PC-3 (cell line): ENCODE measurements at regions not wholly inside any gene's neighbourhood (a gene's known extent, or its start where the extent isn't known, plus 50 kb on each side); places are given as distances from the start of the nearest gene placed in this dataset.

Experiments used
- ATAC-seq: fragments of 200-7000 bp; cut with Tn5 transposase; 2 replicates; pipeline ENCODE4 v1.9.1; 2020; ENCODE audit warnings: mild to moderate bottlenecking, moderate library complexity
- BruUV-seq: library from RNA; stranded (reverse); fragments of 400-500 nt; replicated peaks from 2 replicates; lab custom pipeline; 2021; lab: Mats Ljungman, UMichigan
- CTCF ChIA-PET: fragments of 300-600 bp; sonication (Branson Sonifier 250); formaldehyde crosslinking; loops from one replicate; lab custom pipeline; 2022; ENCODE audit warnings: antibody characterized with exemption; lab: Charles Lee
- POLR2A ChIA-PET: fragments of 300-600 bp; sonication (Branson Sonifier 250); formaldehyde crosslinking; loops from one replicate; lab custom pipeline; 2022; ENCODE audit warnings: antibody characterized with exemption; ENCODE audit not compliant: unreplicated experiment; lab: Charles Lee
- DNase-seq: peaks from one replicate; pipeline ENCODE4 v3.0.0-alpha.2; 2015
- H2AFZ ChIP-seq: fragments of 300-600 bp; sonication (generic); 2 replicates; pipeline ENCODE4 v1.6.0; 2016; ENCODE audit warnings: antibody characterized with exemption, low read length
- H3F3A ChIP-seq: fragments of 300-600 bp; sonication (generic); one replicate; pipeline ENCODE4 v1.6.0; 2017; ENCODE audit warnings: antibody characterized with exemption, low read length, control low read depth, mild to moderate bottlenecking; ENCODE audit not compliant: unreplicated experiment
- H3K27ac ChIP-seq: fragments of 300-600 bp; sonication (generic); 2 replicates; pipeline ENCODE4 v1.5.1; 2016; ENCODE audit warnings: mild to moderate bottlenecking, low read length
- H3K27me3 ChIP-seq: fragments of 300-600 bp; sonication (generic); 2 replicates; pipeline ENCODE4 v1.6.1; 2016; ENCODE audit warnings: low read length, mixed read lengths
- H3K36me3 ChIP-seq: fragments of 300-600 bp; sonication (generic); 2 replicates; pipeline ENCODE4 v1.6.1; 2016; ENCODE audit warnings: low read depth, mixed run types, low read length, mixed read lengths
- H3K4me1 ChIP-seq: fragments of 300-600 bp; sonication (generic); 2 replicates; pipeline ENCODE4 v1.5.1; 2016; ENCODE audit warnings: low read length; ENCODE audit not compliant: insufficient read depth
- H3K4me2 ChIP-seq: fragments of 300-600 bp; sonication (generic); 2 replicates; pipeline ENCODE4 v1.6.0; 2016; ENCODE audit warnings: low read length
- H3K4me3 ChIP-seq: fragments of 300-600 bp; sonication (generic); 2 replicates; pipeline ENCODE4 v1.5.1; 2016; ENCODE audit warnings: mild to moderate bottlenecking, low read length, mixed read lengths
- H3K79me2 ChIP-seq: fragments of 300-600 bp; sonication (generic); 2 replicates; pipeline ENCODE4 v1.6.1; 2017; ENCODE audit warnings: low read length, mixed read lengths
- H3K9ac ChIP-seq: fragments of 300-600 bp; sonication (generic); 2 replicates; pipeline ENCODE4 v1.6.0; 2016; ENCODE audit warnings: mild to moderate bottlenecking, low read length
- H3K9me2 ChIP-seq: fragments of 300-600 bp; sonication (generic); replicated peaks from 2 replicates; pipeline ENCODE4 v1.6.1; 2016; ENCODE audit warnings: mixed run types, low read length, mixed read lengths
- H3K9me3 ChIP-seq: fragments of 300-600 bp; sonication (generic); 2 replicates; pipeline ENCODE4 v1.6.1; 2016; ENCODE audit warnings: low read length, mixed read lengths
- H4K20me1 ChIP-seq: fragments of 300-600 bp; sonication (generic); 2 replicates; pipeline ENCODE4 v1.6.1; 2016; ENCODE audit warnings: low read length, mixed read lengths
- EZH2 ChIP-seq: fragments of 300-600 bp; sonication (generic); IDR thresholded peaks from one replicate; pipeline ENCODE4 v1.6.1; 2017; ENCODE audit warnings: antibody characterized with exemption, mild to moderate bottlenecking, low read length; ENCODE audit not compliant: unreplicated experiment
- EZH2phosphoT487 ChIP-seq: fragments of 300-600 bp; sonication (generic); IDR thresholded peaks from 2 replicates; pipeline ENCODE4 v1.6.1; 2018; ENCODE audit warnings: mild to moderate bottlenecking, antibody characterized with exemption, low read length, borderline replicate concordance
- intact Hi-C: fragments of 100-400 bp; cut with micrococcal nuclease; formaldehyde crosslinking; loops from 2 replicates; pipeline ENCODE4 v1.9.0; 2023
- TF ChIP-seq, protein P1 (sequence below): fragments of 300-600 bp; sonication (generic); conservative IDR thresholded peaks from 2 replicates; pipeline ENCODE4 v1.5.1; 2017; ENCODE audit warnings: antibody characterized with exemption, low read depth, mild to moderate bottlenecking, low read length

GRCh38 chr1:65504263-65504662 lies 83.8 kb downstream of the LEPR start:
- Histone ChIP-seq H3K9me3 (no peaks in the 10 kb centered on the region), H3K4me1 (no peaks in the 10 kb centered on the region), H3K79me2 (no peaks in the 10 kb centered on the region), H3K9ac (no peak overlapping the region), H3K27ac (no peak overlapping the region), H2AFZ (no peak overlapping the region), H3K27me3 (peaks cover 69% of the 10 kb centered on the region), H4K20me1 (no peaks in the 10 kb centered on the region), H3F3A (no peaks in the 10 kb centered on the region), H3K4me3 (no peak overlapping the region), H3K4me2 (no peak overlapping the region), H3K36me3 (no peaks in the 10 kb centered on the region), H3K9me2 (no peaks in the 10 kb centered on the region)
- BruUV-seq: no TSS peak
- TF ChIP-seq, protein P1, sequence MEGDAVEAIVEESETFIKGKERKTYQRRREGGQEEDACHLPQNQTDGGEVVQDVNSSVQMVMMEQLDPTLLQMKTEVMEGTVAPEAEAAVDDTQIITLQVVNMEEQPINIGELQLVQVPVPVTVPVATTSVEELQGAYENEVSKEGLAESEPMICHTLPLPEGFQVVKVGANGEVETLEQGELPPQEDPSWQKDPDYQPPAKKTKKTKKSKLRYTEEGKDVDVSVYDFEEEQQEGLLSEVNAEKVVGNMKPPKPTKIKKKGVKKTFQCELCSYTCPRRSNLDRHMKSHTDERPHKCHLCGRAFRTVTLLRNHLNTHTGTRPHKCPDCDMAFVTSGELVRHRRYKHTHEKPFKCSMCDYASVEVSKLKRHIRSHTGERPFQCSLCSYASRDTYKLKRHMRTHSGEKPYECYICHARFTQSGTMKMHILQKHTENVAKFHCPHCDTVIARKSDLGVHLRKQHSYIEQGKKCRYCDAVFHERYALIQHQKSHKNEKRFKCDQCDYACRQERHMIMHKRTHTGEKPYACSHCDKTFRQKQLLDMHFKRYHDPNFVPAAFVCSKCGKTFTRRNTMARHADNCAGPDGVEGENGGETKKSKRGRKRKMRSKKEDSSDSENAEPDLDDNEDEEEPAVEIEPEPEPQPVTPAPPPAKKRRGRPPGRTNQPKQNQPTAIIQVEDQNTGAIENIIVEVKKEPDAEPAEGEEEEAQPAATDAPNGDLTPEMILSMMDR: no peak
- TF ChIP-seq EZH2: no peak
- TF ChIP-seq EZH2phosphoT487: no peak
- ChIA-PET CTCF (no interaction called here), POLR2A (no interaction called here)
- intact Hi-C loops: no loop called here
- DNase-seq: no peak
- ATAC-seq: no peak

DNA sequence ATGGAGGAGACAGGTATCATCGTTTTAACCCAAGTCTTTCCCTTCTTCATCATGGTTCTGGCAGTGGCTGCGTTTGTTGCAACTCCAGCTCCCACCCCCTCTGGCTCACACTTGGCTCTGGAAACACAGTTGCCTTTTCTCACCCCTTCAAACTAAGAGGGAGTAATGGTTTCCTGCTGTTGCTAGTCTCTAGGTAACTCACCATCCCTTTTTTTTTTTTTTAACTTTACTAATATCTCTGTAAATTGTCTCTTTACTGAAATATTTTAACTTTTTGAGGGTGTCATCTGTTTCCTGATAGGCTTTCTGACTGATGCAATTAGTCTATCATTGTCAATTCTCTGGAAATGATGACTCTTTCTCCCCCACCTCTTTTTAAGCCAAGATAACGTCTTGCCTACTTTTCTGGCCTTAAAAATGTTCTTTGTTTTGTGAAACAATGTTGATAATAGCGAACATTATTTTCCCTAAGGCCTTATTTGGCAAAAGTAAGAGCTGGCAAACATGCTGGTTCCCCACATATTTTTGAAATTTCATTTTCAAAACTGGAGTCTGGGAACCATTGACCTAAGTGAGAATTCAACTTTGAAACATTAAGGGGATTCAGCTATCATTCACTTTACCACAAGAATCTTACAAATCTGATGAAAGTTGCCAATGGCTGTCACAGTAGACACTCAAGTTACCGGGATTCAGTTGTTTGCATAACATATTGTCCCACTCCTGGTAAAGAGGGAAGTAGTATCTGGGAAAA lies 85.3 kb downstream of the LEPR start:
- POLR2A ChIA-PET: no interaction called here
- Histone ChIP-seq H3K4me3 (no peak overlapping the region), H3K9me3 (no peaks in the 10 kb centered on the region), H3K4me1 (no peaks in the 10 kb centered on the region), H2AFZ (no peak overlapping the region), H3K79me2 (no peaks in the 10 kb centered on the region), H3K9ac (no peak overlapping the region), H3F3A (no peaks in the 10 kb centered on the region), H3K27ac (no peak overlapping the region), H4K20me1 (no peaks in the 10 kb centered on the region), H3K27me3 (peaks cover 73% of the 10 kb centered on the region), H3K4me2 (no peak overlapping the region), H3K36me3 (no peaks in the 10 kb centered on the region), H3K9me2 (no peaks in the 10 kb centered on the region)
- no peak for DNase-seq
- no peak for ATAC-seq
- intact Hi-C loops: no loop called here
- CTCF ChIA-PET: no interaction called here
- TF ChIP-seq EZH2phosphoT487: no peak
- TF ChIP-seq, protein P1: no peak
- TF ChIP-seq EZH2: no peak
- BruUV-seq: no TSS peak

- no peaks in the 10 kb centered on the region for H3K4me1 ChIP-seq
- CTCF ChIA-PET: no interaction called here
- H2AFZ ChIP-seq: no peak overlapping the region
- no TSS peak for BruUV-seq
- H3K27me3 ChIP-seq: peaks cover 69% of the 10 kb centered on the region
- H3K4me3 ChIP-seq: no peak overlapping the region
- no peaks in the 10 kb centered on the region for H3F3A ChIP-seq
- no peaks in the 10 kb centered on the region for H3K79me2 ChIP-seq
- no peaks in the 10 kb centered on the region for H4K20me1 ChIP-seq
- POLR2A ChIA-PET: no interaction called here
- ATAC-seq: no peak
- no peaks in the 10 kb centered on the region for H3K9me2 ChIP-seq
- no peaks in the 10 kb centered on the region for H3K36me3 ChIP-seq
- no peak overlapping the region for H3K4me2 ChIP-seq
- intact Hi-C loops: no loop called here
- TF ChIP-seq, protein P1: no peak
- TF ChIP-seq EZH2phosphoT487 (no peak), EZH2 (no peak)
- H3K27ac ChIP-seq: no peak overlapping the region
- DNase-seq: no peak
- H3K9ac ChIP-seq: no peak overlapping the region
- no peaks in the 10 kb centered on the region for H3K9me3 ChIP-seq
Observed at GRCh38 chr1:65508051-65508450, 87.6 kb downstream of the LEPR start.
